NCI-H748 treated with DMSO at 0.1 percent for 48 hours (cell line): ENCODE measurements at regions not wholly inside any gene's neighbourhood (a gene's known extent, or its start where the extent isn't known, plus 50 kb on each side); places are given as distances from the start of the nearest gene placed in this dataset.
"Not testable (repeated sequence)": the region's sequence is repeated elsewhere in the genome, so short reads cannot be mapped to it uniquely, and the experiment has no call there.

Source experiments
- DNase-seq: peaks from one replicate; lab custom pipeline; 2025; lab: John Stamatoyannopoulos, UW

- no peak for DNase-seq
These were observed 392.8 kb downstream of the JRKL start for GRCh38 chr11:96782632-96783031.

DNA sequence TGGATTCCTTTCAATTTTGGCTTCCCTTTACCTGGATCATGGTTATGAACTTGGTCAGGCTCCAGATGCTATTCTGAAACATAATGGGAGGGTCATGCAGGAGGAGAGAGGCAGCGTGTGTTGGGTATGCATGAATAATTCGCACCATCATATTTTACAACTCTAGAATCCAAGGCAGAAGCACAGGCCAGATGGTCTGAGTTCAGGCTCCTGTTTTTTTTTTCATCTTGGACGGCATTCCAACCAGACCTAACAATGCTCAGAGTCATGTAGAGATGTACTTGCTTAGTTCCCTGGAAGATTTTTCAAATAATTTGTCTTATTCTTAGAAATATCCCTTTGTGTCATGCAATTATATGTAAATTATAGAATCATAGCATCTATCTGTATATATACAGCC, 393.5 kb downstream of the JRKL start:
- no peak for DNase-seq

- DNase-seq, result no peak
These were observed 395.3 kb downstream of the JRKL start for GRCh38 chr11:96785073-96785472.

GRCh38 chr11:96794152-96794551, 404.3 kb downstream of the JRKL start:
- DNase-seq, result no peak

GRCh38 chr11:96798445-96798844, 408.6 kb downstream of the JRKL start:
- no peak for DNase-seq

GRCh38 chr11:96815236-96815635, 425.4 kb downstream of the JRKL start:
- DNase-seq, result no peak

DNA sequence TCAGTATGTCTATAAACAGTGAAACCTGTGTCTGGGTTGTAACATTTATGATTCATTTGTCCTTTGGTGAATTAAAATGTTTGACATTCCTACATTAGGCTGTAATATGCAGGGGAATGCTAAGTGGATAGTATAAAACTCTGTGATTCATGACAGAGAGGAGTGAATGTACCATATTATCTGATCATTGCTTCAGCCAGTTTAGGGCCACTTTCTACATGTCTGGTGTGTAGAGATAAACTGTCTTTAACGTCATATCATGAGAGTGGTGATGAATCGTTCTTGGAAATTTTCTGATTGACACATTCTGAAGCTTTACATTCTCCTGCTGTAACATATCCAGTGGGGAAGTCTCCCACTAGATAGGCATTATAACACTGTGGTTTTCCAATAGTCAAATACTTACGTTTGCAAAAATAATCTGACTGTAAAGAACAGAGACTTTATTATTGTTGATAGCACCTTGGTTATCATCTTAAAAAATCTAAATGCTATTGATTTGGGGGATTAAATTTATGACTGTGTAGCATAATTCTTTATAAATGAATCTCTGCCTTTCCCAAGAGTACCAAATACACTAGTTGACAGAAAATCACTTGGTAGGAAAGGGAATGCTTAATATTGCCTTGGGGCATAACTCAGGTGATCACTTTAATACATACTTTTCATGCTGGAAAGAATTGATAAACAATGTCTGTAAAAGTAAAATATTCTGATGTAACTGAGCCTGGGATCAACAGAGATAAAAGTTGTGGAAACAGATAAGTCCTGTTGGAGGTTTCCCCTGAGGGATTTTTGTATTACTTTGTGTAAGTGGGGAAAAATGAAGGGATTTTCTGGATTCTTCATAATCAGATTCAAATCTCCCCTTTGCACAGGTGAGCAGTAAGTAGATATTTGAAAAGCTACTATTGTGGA, 427.9 kb downstream of the JRKL start:
- no peak for DNase-seq

GRCh38 chr11:96827164-96827563, 437.4 kb downstream of the JRKL start:
- DNase-seq, result no peak

DNA sequence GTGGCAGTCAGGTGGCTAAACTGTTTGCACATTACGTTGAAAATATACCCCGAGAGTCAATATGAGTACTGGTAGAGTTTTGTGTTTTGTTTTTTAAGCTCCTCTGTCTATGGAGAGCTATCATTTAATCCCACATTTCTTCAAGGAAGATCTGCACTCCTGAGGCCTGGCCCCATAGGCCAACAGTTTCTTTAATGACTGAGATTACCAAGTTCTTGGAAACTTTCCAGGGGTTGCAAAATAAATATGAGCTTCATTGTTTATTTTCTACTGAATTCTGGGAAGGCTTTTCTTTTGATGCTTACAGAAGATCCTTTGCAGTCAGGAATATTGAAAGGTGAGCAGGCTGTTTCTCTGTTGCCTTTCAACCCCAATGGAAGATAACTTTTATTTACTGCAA, 452.0 kb downstream of the JRKL start:
- no peak for DNase-seq

- DNase-seq, result no peak
These were observed 452.9 kb downstream of the JRKL start for GRCh38 chr11:96842731-96843130.

- no peak for DNase-seq
These were observed 464.6 kb downstream of the JRKL start for GRCh38 chr11:96854425-96854824.

GRCh38 chr11:96861722-96862121, 471.9 kb downstream of the JRKL start:
- DNase-seq, result not testable (repeated sequence)

DNA sequence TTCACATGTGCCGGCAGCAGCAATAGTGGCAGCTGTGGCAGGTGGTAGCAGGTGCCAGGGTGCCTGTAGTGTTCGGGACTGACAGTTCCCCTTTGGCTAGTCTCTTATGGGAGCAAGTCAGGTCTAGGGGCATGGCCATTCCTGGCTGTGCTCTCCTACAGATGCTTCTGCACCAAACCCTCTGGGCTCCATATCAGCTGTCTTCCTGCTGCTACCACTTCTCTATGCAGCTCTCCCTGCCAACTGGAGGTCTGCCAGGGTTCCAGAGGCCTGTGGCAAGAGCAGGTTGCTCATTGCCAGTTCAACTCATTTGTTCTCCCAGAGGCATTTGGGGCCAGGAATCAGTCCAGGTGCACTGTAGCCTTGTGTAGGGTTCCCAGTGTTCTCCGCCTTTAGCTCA, 473.7 kb downstream of the JRKL start:
- DNase-seq, result no peak

- DNase-seq, result no peak
These were observed 475.2 kb downstream of the JRKL start for GRCh38 chr11:96865020-96865419.

- DNase-seq, result no peak
These were observed 479.4 kb downstream of the JRKL start for GRCh38 chr11:96869207-96869606.

GRCh38 chr11:96875712-96876111, 485.9 kb downstream of the JRKL start:
- DNase-seq, result no peak

DNA sequence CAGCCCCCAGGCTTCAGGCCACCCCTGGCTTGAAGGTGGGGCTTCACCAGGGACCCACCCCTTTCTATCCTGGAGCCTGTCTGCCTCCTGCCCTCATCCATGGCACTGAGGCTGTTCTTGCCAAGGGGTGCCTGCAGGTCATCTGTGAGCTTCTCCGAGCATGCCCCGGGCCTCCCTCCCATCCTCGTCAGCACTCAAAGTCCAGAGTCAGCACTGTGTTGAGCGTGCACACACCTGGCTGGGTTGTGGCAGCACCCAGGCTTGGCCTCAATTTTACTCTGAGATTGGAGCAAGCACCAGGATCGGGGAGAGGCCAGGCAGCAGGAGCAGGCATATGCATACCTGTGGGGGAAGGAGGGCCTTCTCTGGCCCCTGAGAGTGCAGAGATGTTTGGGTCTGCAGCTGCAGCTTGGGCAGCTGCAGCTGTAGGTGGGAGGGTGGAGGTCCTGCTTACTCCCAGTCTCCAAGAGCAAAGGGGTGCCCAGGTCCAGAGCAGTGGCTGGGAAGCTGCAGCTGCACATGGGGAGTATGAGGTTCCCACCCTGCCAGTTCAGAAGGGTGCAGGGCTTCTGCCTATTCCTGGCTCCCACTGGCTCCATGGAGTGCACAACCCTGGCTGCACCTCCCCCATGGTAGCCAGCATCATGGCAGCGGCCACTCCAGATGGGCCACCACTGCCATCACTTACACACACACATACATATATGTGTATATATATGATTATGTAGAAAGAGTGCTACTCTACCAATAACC, 488.7 kb downstream of the JRKL start:
- no peak for DNase-seq

GRCh38 chr11:96882622-96883021, 492.8 kb downstream of the JRKL start:
- not testable (repeated sequence) for DNase-seq

DNA sequence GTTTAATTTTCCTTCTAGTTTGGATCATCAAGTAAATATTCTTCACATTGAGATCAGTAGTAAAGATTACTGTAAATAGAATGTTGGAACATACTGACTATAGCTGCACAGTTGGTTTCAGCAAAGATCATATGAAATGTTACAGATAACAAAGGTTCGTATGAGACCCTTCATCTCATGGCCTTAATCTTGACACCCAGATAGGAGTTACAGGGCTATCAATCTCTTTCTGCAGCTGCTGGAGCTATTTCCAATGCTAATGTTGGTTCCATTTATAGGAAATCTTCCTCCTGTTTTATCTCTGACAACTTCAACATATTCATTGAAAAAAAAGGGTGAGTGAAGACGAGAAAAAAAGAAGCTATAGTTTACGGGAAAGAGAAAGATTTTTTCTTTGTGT, 495.6 kb downstream of the JRKL start:
- DNase-seq, result no peak

GRCh38 chr11:96885912-96886311, 496.1 kb downstream of the JRKL start:
- DNase-seq, result no peak

GRCh38 chr11:96893988-96894387, 504.2 kb downstream of the JRKL start:
- no peak for DNase-seq

DNA sequence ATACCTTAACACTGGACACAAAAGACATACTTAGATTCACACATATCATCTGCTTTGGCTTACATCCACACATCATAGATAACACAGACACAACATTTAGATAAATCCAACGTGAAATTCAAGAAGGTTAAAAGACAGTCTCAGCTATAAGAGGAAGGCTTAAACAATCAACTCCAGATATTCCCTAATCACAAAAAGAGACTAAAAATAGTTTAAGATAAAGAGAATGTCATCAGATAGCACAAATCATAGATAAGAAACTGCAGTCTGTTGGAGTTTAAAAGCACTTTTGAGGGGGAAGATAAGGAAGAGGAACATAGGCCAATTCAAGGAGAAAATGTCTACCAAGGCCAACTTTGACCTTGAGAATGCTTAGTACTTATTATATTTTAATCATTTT, 504.8 kb downstream of the JRKL start:
- no peak for DNase-seq

DNA sequence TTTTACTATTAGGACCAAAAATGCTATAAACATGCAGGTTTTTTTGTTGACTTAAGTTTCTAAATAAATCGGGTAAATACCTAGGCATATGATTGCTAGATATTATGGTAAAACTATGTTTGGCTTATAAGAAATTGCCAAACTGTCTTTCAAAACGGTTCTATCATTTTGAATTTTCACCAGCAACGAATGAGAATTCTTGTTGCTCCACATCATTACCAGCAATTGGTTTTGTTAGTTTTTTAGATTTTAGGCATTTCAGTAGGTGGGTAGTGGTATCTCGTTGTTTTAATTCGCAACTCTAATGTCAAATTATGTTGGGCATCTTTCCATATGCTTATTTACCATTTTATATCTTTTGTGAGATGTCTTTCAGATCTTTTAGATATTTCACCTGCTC, 510.2 kb downstream of the JRKL start:
- DNase-seq, result no peak
